Ovary (tissue), 7 donors: ENCODE measurements at regions not wholly inside any gene's neighbourhood (a gene's known extent, or its start where the extent isn't known, plus 50 kb on each side); places are given as distances from the start of the nearest gene placed in this dataset.

Source experiments
- DNase-seq, 5 donors: peaks; one replicate each; pipeline ENCODE4 v3.0.0-alpha.2; 2019 to 2020
- H3K27ac ChIP-seq, 2 donors: fragments of 200-600 bp; one replicate each; pipeline versions ENCODE4 v1.5.1 to v1.8.0; 2019 to 2022
- H3K27me3 ChIP-seq: fragments of 200-600 bp; one replicate; pipeline ENCODE4 v1.8.0; 2022
- H3K36me3 ChIP-seq: fragments of 200-600 bp; sonication (generic); one replicate; pipeline ENCODE4 v1.5.1; 2019
- H3K4me1 ChIP-seq: one replicate; pipeline ENCODE4 v1.8.1; 2013; ENCODE audit warnings: mild to moderate bottlenecking, moderate library complexity; ENCODE audit not compliant: insufficient read depth
- H3K4me3 ChIP-seq: fragments of 200-600 bp; sonication (generic); one replicate; pipeline ENCODE4 v1.5.1; 2017
- H3K9me3 ChIP-seq, 2 donors: fragments of 200-600 bp in 1 of 2; sonication (generic) in 1 of 2; one replicate each; pipeline versions ENCODE4 v1.5.1 to v1.8.1; 2013 to 2019; ENCODE audit warnings: mild to moderate bottlenecking in 1 of 2, moderate library complexity in 1 of 2
- CTCF ChIP-seq, 3 donors: fragments of 450-650 bp in 2 of 3; fragments of 200-600 bp in 1 of 3; IDR thresholded peaks; one replicate each; pipeline versions ENCODE4 v1.5.1 to v1.8.0; 2016 to 2022; ENCODE audit warnings: antibody characterized with exemption in 3 of 3, mild to moderate bottlenecking in 1 of 3
- EP300 ChIP-seq: sonication (generic); formaldehyde crosslinking; IDR thresholded peaks from one replicate; pipeline ENCODE4 v1.6.1; 2017; ENCODE audit warnings: antibody characterized with exemption
- POLR2A ChIP-seq: fragments of 450-650 bp; IDR thresholded peaks from one replicate; pipeline ENCODE4 v1.6.1; 2017; ENCODE audit warnings: antibody characterized with exemption, mild to moderate bottlenecking, moderate library complexity
- WGBS, 3 donors: extraction: QIAGEN DNeasy Blood & Tissue Kit in 1 of 3; methylation state at CpG; one replicate each; pipeline versions ENCODE4 v1.1.5 to v1.1.7; 2013 to 2017; 5-methylcytosine and 5-hydroxymethylcytosine counted together
- intact Hi-C, 4 donors: fragments of 100-400 bp; cut with DNase I; formaldehyde crosslinking; loops; one replicate each; pipeline versions ENCODE4 v1.11.0 to v1.15.1; 2022 to 2023
- donor health status: DM: no; HTN: no; CAD: no; lungs with moderate emphysema.
- donor health status: DM: no; HTN: no; CAD: no.
- donor health status: Bipolar disorder and iron deficiency.
- donor health status: DM: no; HTN: no; CAD: no.
- donor health status: DM: yes; HTN: yes; CAD: no.

GRCh38 chr1:14003552-14003951, 303.6 kb downstream of the PRDM2 start:
- H3K27me3 ChIP-seq, result no peaks in the 10 kb centered on the region
- TF ChIP-seq CTCF (IDR thresholded peaks at IDR 0.05) (no peak), EP300 (no peak)
- H3K4me3 ChIP-seq, result no peak overlapping the region
- 49 to 69% (median 49%) methylated on average over 1 of the region's 1 CpG for WGBS, 3 donors
- no peak overlapping the region for H3K27ac ChIP-seq
- H3K9me3 ChIP-seq, result no peaks in the 10 kb centered on the region
- no peak for DNase-seq
- no peaks in the 10 kb centered on the region for H3K36me3 ChIP-seq
- intact Hi-C loops, result no loop called here
- no peaks in the 10 kb centered on the region for H3K4me1 ChIP-seq

- H3K4me3 ChIP-seq, result no peak overlapping the region
- 71 to 79% (median 73%) methylated on average over 3 of the region's 3 CpGs for WGBS, 3 donors
- H3K27me3 ChIP-seq, result no peaks in the 10 kb centered on the region
- no peaks in the 10 kb centered on the region for H3K4me1 ChIP-seq
- TF ChIP-seq CTCF (IDR thresholded peaks at IDR 0.05), result no peak
- no peak for TF ChIP-seq POLR2A
- TF ChIP-seq EP300, result no peak
- H3K27ac ChIP-seq, result no peak overlapping the region
- no peaks in the 10 kb centered on the region for H3K9me3 ChIP-seq
- H3K36me3 ChIP-seq, result no peaks in the 10 kb centered on the region
- intact Hi-C loops, result no loop called here
- DNase-seq, result no peak
Observed at GRCh38 chr1:14009582-14009981, 309.6 kb downstream of the PRDM2 start.

GRCh38 chr1:14010476-14010875, 310.5 kb downstream of the PRDM2 start:
- Histone ChIP-seq H3K9me3 (no peaks in the 10 kb centered on the region), H3K4me3 (no peak overlapping the region), H3K27ac (no peak overlapping the region), H3K36me3 (no peaks in the 10 kb centered on the region), H3K27me3 (no peaks in the 10 kb centered on the region), H3K4me1 (no peaks in the 10 kb centered on the region)
- no peak for DNase-seq
- TF ChIP-seq POLR2A (no peak), CTCF (IDR thresholded peaks at IDR 0.05) (no peak), EP300 (no peak)
- intact Hi-C loops, result no loop called here

- no peaks in the 10 kb centered on the region for H3K9me3 ChIP-seq
- no peak for TF ChIP-seq CTCF (IDR thresholded peaks at IDR 0.05)
- TF ChIP-seq EP300, result no peak
- no peak for TF ChIP-seq POLR2A
- H3K4me1 ChIP-seq, result no peaks in the 10 kb centered on the region
- H3K27ac ChIP-seq, result no peak overlapping the region
- intact Hi-C loops, result no loop called here
- 75 to 90% (median 79%) methylated on average over 9 of the region's 9 CpGs for WGBS, 3 donors
- DNase-seq, result no peak
- no peaks in the 10 kb centered on the region for H3K36me3 ChIP-seq
- no peaks in the 10 kb centered on the region for H3K27me3 ChIP-seq
- no peak overlapping the region for H3K4me3 ChIP-seq
Observed at GRCh38 chr1:14011132-14011531, 311.1 kb downstream of the PRDM2 start.

GRCh38 chr1:14011888-14012287, 311.9 kb downstream of the PRDM2 start:
- Histone ChIP-seq H3K9me3 (no peaks in the 10 kb centered on the region), H3K4me1 (no peaks in the 10 kb centered on the region), H3K4me3 (no peak overlapping the region), H3K27me3 (no peaks in the 10 kb centered on the region), H3K27ac (no peak overlapping the region), H3K36me3 (no peaks in the 10 kb centered on the region)
- no peak for DNase-seq
- intact Hi-C loops, result no loop called here
- no peak for TF ChIP-seq EP300
- TF ChIP-seq CTCF (IDR thresholded peaks at IDR 0.05), result no peak
- no peak for TF ChIP-seq POLR2A
